ENCODE measurements at regions not wholly inside any gene's neighbourhood (a gene's known extent, or its start where the extent isn't known, plus 50 kb on each side); places are given as distances from the start of the nearest gene placed in this dataset.

DNA sequence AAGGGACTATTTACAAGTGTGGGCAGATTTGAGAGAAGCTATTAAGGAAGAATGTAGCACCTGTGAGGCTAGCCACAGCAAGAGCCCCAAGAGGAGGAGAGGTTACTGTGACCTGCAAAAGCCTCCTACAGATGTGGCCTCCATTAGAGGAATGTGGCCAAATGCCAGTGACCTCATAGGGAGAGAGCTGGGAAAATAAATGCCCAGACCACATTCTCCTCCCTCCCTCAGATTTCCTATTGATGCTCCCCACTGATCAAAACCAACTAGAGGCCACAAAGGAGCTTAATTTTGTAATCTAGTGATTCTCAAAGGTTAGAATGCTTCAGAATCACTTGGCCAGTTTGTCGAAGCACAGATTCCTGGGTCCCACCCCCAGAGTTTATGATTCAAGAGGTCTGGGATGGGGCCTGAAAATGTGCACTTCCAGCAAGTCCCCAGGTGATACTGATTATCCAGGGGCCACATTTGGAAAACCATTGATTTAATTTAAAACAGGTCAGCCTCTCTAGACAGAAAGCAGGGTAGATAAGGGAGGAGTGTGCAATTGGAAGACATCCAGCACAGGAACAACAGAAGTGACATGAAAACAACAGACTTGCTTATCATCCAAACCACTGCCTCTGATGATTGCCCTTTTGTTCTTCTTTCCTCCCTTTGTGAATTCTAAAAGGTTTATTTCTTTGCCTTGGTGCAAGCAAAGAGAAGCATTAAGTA, 61.2 kb upstream of the RBBP8 start:
- Histone ChIP-seq H3K9ac (ENCODE audit: low read length in 3 of 3) (no peak overlapping the region), H3K27me3 (ENCODE audit: control insufficient read depth, insufficient read depth, low read length) (no peaks in the 10 kb centered on the region), H3K27ac (ENCODE audit: low read depth in 2 of 2, low read length in 2 of 2) (no peak overlapping the region), H3K36me3 (ENCODE audit: control insufficient read depth in 2 of 3, insufficient read depth in 3 of 3, low read length in 3 of 3) (no peaks in the 10 kb centered on the region), H3K4me1 (ENCODE audit: control insufficient read depth in 2 of 3, insufficient read depth in 2 of 3, low read depth in 1 of 3, low read length in 3 of 3) (peaks cover 0 to 4% (median 4%) of the 10 kb centered on the region in 3 donors), H3K4me3 (ENCODE audit: low read length in 3 of 3) (no peak overlapping the region), H3K9me3 (ENCODE audit: control insufficient read depth in 2 of 3, insufficient read depth in 1 of 3, low read length in 3 of 3) (no peaks in the 10 kb centered on the region)
- FAIRE-seq (no peak), DNase-seq (peak in 1 of 5 donors; percentile 10)
- intact Hi-C loops (cut with DNase I), result no loop called here
- TF ChIP-seq, protein P1, sequence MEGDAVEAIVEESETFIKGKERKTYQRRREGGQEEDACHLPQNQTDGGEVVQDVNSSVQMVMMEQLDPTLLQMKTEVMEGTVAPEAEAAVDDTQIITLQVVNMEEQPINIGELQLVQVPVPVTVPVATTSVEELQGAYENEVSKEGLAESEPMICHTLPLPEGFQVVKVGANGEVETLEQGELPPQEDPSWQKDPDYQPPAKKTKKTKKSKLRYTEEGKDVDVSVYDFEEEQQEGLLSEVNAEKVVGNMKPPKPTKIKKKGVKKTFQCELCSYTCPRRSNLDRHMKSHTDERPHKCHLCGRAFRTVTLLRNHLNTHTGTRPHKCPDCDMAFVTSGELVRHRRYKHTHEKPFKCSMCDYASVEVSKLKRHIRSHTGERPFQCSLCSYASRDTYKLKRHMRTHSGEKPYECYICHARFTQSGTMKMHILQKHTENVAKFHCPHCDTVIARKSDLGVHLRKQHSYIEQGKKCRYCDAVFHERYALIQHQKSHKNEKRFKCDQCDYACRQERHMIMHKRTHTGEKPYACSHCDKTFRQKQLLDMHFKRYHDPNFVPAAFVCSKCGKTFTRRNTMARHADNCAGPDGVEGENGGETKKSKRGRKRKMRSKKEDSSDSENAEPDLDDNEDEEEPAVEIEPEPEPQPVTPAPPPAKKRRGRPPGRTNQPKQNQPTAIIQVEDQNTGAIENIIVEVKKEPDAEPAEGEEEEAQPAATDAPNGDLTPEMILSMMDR (IDR thresholded peaks at IDR 0.05; ENCODE audit: borderline replicate concordance, extremely low read depth, insufficient read depth), result no peak

DNA sequence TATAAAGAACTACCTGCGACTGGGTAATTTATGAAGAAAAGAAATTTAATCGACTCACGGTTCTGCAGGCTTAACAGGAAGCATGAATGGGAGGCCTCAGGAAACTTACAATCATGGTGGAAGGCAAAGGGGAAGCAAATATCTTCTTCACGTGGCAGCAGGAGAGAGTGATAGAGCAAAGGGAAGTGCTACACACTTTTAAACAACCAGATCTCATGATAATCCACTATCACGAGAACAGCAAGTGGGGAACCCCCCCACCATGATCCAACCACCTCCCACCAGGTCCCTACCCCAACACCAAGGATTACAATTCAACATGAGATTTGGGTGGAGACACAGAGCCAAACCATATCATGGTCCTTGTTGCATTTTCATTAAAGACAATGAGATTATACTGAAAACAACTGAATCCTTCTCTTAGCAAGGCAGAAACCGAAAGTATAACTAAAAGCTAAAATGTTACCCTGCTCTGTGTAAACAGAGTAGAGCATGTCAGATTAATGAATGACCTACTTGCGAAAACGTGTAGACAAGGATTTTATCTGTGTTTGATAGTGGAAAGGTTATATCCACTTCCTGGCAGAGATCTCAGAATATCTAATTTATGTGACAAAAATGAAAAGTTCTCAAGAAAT, 60.1 kb upstream of the RBBP8 start:
- Histone ChIP-seq H3K4me1 (ENCODE audit: control insufficient read depth in 2 of 3, insufficient read depth in 2 of 3, low read depth in 1 of 3, low read length in 3 of 3) (peaks cover 0 to 4% (median 4%) of the 10 kb centered on the region in 3 donors), H3K9me3 (ENCODE audit: control insufficient read depth in 2 of 3, insufficient read depth in 1 of 3, low read length in 3 of 3) (no peaks in the 10 kb centered on the region), H3K36me3 (ENCODE audit: control insufficient read depth in 2 of 3, insufficient read depth in 3 of 3, low read length in 3 of 3) (no peaks in the 10 kb centered on the region), H3K27ac (ENCODE audit: low read depth in 2 of 2, low read length in 2 of 2) (peak overlapping the region in 1 of 2 donors; percentile 40), H3K9ac (ENCODE audit: low read length in 3 of 3) (peak overlapping the region in 2 of 3 donors; percentile 6 to 24), H3K27me3 (ENCODE audit: control insufficient read depth, insufficient read depth, low read length) (no peaks in the 10 kb centered on the region), H3K4me3 (ENCODE audit: low read length in 3 of 3) (peak overlapping the region; percentile 23 to 51 (median 25))
- TF ChIP-seq, protein P1 (IDR thresholded peaks at IDR 0.05; ENCODE audit: borderline replicate concordance, extremely low read depth, insufficient read depth), result no peak
- intact Hi-C loops (cut with DNase I), result no loop called here
- FAIRE-seq (no peak), DNase-seq (no peak)

DNA sequence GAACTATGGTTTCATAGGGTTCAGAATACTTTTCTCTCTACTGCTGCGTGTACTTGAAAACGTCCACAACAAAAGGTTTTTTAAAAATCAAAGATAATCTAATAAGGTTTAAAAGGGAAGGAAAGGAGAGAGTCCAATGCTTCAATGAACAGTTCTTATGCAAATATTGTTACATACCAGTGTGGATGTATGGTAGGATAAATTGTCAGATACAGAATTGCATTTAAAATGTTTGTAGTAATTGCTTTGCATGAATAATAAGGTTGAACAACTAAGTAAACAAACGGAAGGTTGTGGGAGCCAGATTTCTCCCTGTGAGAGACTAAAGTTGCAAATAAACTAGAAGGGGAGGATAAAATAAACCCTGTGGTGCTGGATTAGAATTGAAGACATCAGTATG, 53.8 kb upstream of the RBBP8 start:
- no peak for FAIRE-seq
- intact Hi-C loops (cut with DNase I), result no loop called here
- Histone ChIP-seq H3K4me3 (ENCODE audit: low read length in 3 of 3) (no peak overlapping the region), H3K4me1 (ENCODE audit: control insufficient read depth in 2 of 3, insufficient read depth in 2 of 3, low read depth in 1 of 3, low read length in 3 of 3) (no peaks in the 10 kb centered on the region), H3K27ac (ENCODE audit: low read depth in 2 of 2, low read length in 2 of 2) (no peak overlapping the region), H3K36me3 (ENCODE audit: control insufficient read depth in 2 of 3, insufficient read depth in 3 of 3, low read length in 3 of 3) (no peaks in the 10 kb centered on the region), H3K9me3 (ENCODE audit: control insufficient read depth in 2 of 3, insufficient read depth in 1 of 3, low read length in 3 of 3) (no peaks in the 10 kb centered on the region), H3K9ac (ENCODE audit: low read length in 3 of 3) (no peak overlapping the region), H3K27me3 (ENCODE audit: control insufficient read depth, insufficient read depth, low read length) (no peaks in the 10 kb centered on the region)
- no peak for DNase-seq
- TF ChIP-seq, protein P1 (IDR thresholded peaks at IDR 0.05; ENCODE audit: borderline replicate concordance, extremely low read depth, insufficient read depth), result no peak
